ENCODE measurements at regions not wholly inside any gene's neighbourhood (a gene's known extent, or its start where the extent isn't known, plus 50 kb on each side); places are given as distances from the start of the nearest gene placed in this dataset.

DNA sequence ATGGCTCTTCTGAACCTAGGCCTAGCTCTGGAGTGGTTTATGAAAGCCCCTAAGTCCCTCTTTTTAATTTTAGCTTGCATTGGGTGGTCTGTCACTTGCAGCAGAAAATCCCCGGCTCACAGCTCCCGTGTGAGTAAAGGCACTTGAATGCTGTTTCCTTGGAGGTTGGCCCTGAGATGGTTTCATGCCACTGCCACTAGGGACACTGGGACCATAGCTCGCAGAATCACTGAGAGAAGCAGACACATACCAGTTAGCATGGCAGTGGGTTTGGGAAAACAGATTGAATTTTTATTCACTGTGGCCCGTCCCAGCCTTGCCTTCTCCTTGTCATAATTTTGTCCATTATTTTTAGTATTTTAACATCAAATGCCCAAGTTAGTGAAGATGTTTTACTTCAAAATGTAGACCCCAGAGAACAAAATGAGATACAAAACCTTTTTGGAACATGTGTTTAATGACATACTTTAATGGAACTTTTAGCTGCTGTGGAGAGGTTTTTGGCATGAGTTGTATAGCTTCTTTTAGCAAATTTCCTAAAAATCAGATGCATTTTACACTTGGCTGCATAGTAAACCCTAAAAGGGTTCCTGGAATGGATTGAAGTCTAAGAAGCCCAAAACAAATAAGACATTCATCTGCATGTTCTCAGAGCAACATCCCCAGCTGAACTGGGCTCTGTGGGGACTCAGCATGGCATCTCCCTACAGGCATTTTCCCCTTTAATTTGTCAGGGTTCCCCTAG is 259.7 kb upstream of the PITRM1 start:
- Histone ChIP-seq H3K4me3 (ENCODE audit: low read depth, low read length) (no peak overlapping the region), H3K27ac (ENCODE audit: low read depth, low read length) (no peak overlapping the region), H3K9me3 (ENCODE audit: control insufficient read depth, insufficient read depth, low read length) (no peaks in the 10 kb centered on the region), H3K27me3 (ENCODE audit: control insufficient read depth, insufficient read depth, low read length) (no peaks in the 10 kb centered on the region)
- POLR2A ChIA-PET, result no interaction called here
- CTCF ChIA-PET, result no interaction called here
- DNase-seq (ENCODE audit: low read depth, low spot score), result no peak
- TF ChIP-seq, protein P1, sequence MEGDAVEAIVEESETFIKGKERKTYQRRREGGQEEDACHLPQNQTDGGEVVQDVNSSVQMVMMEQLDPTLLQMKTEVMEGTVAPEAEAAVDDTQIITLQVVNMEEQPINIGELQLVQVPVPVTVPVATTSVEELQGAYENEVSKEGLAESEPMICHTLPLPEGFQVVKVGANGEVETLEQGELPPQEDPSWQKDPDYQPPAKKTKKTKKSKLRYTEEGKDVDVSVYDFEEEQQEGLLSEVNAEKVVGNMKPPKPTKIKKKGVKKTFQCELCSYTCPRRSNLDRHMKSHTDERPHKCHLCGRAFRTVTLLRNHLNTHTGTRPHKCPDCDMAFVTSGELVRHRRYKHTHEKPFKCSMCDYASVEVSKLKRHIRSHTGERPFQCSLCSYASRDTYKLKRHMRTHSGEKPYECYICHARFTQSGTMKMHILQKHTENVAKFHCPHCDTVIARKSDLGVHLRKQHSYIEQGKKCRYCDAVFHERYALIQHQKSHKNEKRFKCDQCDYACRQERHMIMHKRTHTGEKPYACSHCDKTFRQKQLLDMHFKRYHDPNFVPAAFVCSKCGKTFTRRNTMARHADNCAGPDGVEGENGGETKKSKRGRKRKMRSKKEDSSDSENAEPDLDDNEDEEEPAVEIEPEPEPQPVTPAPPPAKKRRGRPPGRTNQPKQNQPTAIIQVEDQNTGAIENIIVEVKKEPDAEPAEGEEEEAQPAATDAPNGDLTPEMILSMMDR (IDR thresholded peaks at IDR 0.05; ENCODE audit: low read depth, low read length), result no peak

DNA sequence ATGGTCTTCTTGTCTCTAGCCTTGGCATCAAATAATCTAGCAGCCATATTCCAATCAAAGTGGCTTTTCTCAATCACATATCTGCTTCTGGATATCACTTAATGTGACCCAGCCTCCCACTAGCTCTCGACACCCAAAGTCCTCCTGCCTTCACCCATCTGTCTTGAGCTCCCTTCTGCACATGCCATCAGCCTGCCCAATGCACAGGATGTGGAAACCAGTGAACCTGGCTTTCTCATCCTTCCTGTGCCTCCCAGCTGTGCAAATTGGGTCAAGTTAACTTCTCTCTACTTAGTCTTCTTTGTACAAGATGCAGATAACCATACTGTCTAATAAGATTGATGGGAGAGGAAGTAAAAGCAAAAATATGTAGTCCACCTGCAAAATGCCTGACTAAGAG is 257.9 kb upstream of the PITRM1 start:
- no peaks in the 10 kb centered on the region for H3K9me3 ChIP-seq (ENCODE audit: control insufficient read depth, insufficient read depth, low read length)
- H3K27me3 ChIP-seq (ENCODE audit: control insufficient read depth, insufficient read depth, low read length), result no peaks in the 10 kb centered on the region
- no peak for DNase-seq (ENCODE audit: low read depth, low spot score)
- ChIA-PET POLR2A (no interaction called here), CTCF (no interaction called here)
- no peak overlapping the region for H3K4me3 ChIP-seq (ENCODE audit: low read depth, low read length)
- TF ChIP-seq, protein P1 (IDR thresholded peaks at IDR 0.05; ENCODE audit: low read depth, low read length), result no peak
- H3K27ac ChIP-seq (ENCODE audit: low read depth, low read length), result no peak overlapping the region

DNA sequence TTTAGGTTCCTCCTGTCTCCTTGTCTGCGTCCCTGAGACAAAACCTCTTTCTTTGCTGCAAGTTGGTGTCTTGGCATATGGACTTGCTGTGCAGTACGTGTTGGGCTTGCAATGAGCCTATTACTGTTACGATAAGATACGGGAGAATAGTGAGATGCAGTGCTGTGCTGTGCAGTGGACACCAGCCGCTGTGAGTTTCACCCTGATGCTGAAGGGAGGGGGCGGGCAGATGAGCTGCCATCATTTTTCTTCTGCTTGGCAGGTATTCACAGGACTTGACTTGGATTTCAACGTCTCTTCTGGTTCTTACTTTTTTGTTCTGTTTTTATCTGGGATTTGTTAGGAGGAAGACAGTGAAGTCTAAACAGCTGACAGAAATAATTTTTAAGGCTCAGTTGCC is 257.1 kb upstream of the PITRM1 start:
- H3K27me3 ChIP-seq (ENCODE audit: control insufficient read depth, insufficient read depth, low read length), result no peaks in the 10 kb centered on the region
- H3K4me3 ChIP-seq (ENCODE audit: low read depth, low read length), result no peak overlapping the region

DNA sequence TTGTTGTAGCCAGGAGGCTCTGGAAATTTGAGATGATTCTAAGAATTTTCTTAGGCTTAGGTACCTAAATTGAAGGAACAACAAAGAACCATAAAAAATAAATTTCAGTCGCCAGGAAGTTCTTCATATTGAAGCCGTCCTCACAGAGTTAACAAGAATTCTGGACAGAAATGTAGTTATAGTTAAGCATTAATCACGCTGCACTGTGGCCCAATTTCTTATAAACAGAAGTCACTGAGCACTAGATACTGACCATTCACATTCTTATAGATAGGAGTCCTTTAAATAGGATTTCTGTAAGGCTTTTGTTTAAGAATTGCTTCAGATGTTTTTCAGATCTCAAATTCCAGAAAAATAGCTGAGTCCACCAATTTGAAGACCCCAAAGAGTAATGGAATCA is 256.2 kb upstream of the PITRM1 start:
- TF ChIP-seq, protein P1 (IDR thresholded peaks at IDR 0.05; ENCODE audit: low read depth, low read length), result no peak
- CTCF ChIA-PET, result no interaction called here
- POLR2A ChIA-PET, result interaction anchor here (0.5 kb wide), 1 partner anchor 478 kb away, joined by 3 read pairs; no protein-coding TSS in a partner anchor

More for the DNA sequence above, 257.1 kb upstream of the PITRM1 start:
- POLR2A ChIA-PET, result interaction anchor here (0.9 kb wide), 1 partner anchor 356 kb away, joined by 3 read pairs; the partner anchor contains the start of gene KLF6
- H3K9me3 ChIP-seq (ENCODE audit: control insufficient read depth, insufficient read depth, low read length), result no peaks in the 10 kb centered on the region
- CTCF ChIA-PET, result no interaction called here
- no peak for DNase-seq (ENCODE audit: low read depth, low spot score)
- TF ChIP-seq, protein P1 (IDR thresholded peaks at IDR 0.05; ENCODE audit: low read depth, low read length), result no peak
- H3K27ac ChIP-seq (ENCODE audit: low read depth, low read length), result no peak overlapping the region

DNA sequence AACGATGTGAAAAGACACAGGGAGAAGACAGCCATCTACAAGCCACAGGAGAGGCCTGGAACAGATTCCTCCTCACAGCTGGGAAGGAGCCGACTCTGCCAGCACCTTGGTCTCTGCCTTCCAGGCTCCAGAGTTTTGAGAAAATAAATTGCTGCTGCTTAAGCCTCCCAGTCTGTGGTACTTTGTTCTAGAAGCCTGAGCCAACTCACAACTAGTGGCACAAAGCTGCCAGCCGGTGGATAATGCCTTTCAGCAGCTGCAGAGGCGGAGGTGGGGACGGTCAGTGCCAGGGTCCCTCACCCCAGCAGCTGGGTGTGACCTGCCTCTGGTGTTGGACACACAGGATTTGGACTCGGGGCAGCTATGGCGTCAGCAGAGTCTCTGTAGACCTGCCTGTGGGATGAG is 255.4 kb upstream of the PITRM1 start:
- ChIA-PET POLR2A (no interaction called here), CTCF (interaction anchor here (0.5 kb wide), 1 partner anchor 230 kb away, joined by 4 read pairs; no protein-coding TSS in a partner anchor)
- peak overlapping the region; percentile 25 for H3K27ac ChIP-seq (ENCODE audit: low read depth, low read length)
- peaks cover 5% of the 10 kb centered on the region; the same call in 1 of the 2 replicates for H3K9me3 ChIP-seq (ENCODE audit: control insufficient read depth, insufficient read depth, low read length)
- no peak for DNase-seq (ENCODE audit: low read depth, low spot score)
- H3K4me3 ChIP-seq (ENCODE audit: low read depth, low read length), result no peak overlapping the region
- TF ChIP-seq, protein P1 (IDR thresholded peaks at IDR 0.05; ENCODE audit: low read depth, low read length), result no peak
- H3K27me3 ChIP-seq (ENCODE audit: control insufficient read depth, insufficient read depth, low read length), result no peaks in the 10 kb centered on the region

More for the DNA sequence above, 256.2 kb upstream of the PITRM1 start:
- Histone ChIP-seq H3K4me3 (ENCODE audit: low read depth, low read length) (no peak overlapping the region), H3K27ac (ENCODE audit: low read depth, low read length) (no peak overlapping the region), H3K27me3 (ENCODE audit: control insufficient read depth, insufficient read depth, low read length) (no peaks in the 10 kb centered on the region), H3K9me3 (ENCODE audit: control insufficient read depth, insufficient read depth, low read length) (peaks cover 5% of the 10 kb centered on the region; the same call in 1 of the 2 replicates)
- no peak for DNase-seq (ENCODE audit: low read depth, low spot score)

Measured in AG04450 (cell line).